NCI-H1436 (cell line): ENCODE measurements at regions not wholly inside any gene's neighbourhood (a gene's known extent, or its start where the extent isn't known, plus 50 kb on each side); places are given as distances from the start of the nearest gene placed in this dataset.

ENCODE experiments used
- DNase-seq: peaks from one replicate; lab custom pipeline; 2025; lab: John Stamatoyannopoulos, UW

GRCh38 chr9:107721705-107722245 is 232.2 kb upstream of the KLF4 start:
- no peak for DNase-seq

DNA sequence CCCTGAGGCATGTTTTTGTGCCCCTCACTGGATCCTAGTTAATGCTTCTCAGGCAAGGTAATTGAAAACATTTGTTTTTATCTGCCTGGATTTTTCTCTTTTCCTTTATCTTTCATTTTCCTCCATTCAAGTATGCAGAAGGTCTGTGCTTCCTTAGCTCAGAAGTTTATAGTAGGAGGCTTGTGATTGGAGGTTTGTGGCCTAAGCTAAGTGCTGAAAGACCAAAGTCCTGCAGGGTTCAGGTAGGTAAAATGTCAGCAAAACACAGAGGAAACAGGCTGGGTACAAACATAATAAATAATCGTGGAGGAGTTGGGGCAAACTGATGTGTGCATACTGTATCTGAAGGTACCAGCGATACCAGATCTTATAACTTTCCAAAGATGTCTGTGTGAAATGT is 230.9 kb upstream of the KLF4 start:
- no peak for DNase-seq

DNA sequence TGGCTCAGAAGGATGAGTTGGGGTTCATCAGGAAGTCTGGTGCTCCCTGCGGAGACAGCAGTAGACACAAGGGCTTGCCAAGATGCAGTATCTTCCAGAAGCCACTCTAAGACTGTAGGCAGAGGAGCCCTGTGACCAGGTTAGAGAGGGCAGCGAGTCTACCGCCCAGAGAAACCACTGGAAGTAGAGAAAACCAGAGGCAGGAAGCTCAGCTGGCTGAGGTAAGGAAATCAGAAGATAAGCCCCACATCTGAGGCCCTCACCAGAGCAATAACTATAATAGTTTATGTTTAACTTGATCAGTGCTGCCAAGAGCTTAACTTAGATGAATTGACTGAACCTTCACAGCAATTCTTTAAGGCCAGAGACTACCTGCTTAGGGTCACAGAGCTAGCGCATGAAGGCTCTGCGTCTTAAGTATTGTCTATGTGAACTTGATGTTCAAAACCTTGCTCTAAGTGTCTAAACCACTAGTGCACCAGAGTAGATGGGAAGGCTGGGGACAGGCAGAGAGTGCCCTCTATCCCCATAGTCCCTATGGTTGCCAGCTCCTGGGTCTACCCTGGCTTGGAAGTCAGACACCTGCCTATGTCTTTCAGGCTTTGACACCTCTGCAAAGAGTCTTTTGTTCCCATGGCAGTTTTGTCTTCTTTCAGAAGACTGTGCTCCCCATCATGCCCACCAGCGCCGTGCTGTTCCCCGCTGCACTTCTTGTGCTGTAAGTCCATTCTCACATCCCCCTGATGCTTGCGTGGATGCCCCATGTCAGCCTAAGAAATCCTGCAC is 228.2 kb upstream of the KLF4 start:
- no peak for DNase-seq

GRCh38 chr9:107715740-107716139 is 226.2 kb upstream of the KLF4 start:
- DNase-seq: no peak

GRCh38 chr9:107713470-107713869 is 223.9 kb upstream of the KLF4 start:
- no peak for DNase-seq

DNA sequence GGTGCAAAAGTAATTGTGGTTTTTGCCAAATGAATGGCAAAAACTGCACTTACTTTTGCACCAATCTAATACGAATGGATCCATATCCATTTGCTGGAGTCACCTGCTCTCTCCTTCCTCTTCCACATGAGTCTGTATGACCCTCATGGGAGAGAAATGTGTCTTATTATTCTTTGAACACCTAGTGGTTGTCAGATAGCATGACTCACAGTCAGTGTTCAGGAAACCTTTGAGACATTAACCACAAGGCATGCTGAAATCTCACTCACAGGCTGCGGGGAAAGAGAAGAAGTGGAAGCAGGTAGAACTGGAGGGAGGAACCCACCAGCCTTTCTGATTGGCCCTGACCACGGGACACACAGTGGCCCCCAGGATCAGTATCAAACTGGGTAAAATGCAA is 222.8 kb upstream of the KLF4 start:
- DNase-seq: no peak

GRCh38 chr9:107711542-107711941 is 222.0 kb upstream of the KLF4 start:
- DNase-seq: no peak

GRCh38 chr9:107710953-107711352 is 221.4 kb upstream of the KLF4 start:
- no peak for DNase-seq

GRCh38 chr9:107710546-107710945 is 221.0 kb upstream of the KLF4 start:
- no peak for DNase-seq

- no peak for DNase-seq
Observed at GRCh38 chr9:107708791-107709190, 219.2 kb upstream of the KLF4 start.

DNA sequence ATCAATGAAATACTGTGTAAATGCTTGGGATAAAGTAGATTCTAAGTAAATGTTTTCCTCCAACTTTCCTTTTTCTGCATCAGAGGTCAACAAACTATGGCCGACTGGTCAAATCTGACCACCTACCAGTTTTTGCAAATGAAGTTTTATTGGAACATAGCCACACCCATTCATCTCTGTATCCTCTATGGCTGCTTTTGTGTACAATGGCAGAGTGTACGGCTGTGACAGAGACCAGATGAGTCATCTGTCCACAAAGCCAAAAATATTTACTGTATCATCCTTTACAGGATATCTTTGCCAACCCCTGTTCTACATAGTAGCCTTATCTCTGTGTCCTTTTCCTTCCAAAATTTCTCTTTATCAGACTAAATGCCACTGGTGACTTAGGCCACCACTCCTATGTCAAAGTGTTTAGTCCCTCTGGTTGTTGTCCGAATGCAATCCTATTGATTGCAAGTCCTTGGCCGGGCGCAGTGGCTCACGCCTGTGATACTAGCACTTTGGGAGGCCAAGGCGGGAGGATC is 218.4 kb upstream of the KLF4 start:
- DNase-seq: no peak

DNA sequence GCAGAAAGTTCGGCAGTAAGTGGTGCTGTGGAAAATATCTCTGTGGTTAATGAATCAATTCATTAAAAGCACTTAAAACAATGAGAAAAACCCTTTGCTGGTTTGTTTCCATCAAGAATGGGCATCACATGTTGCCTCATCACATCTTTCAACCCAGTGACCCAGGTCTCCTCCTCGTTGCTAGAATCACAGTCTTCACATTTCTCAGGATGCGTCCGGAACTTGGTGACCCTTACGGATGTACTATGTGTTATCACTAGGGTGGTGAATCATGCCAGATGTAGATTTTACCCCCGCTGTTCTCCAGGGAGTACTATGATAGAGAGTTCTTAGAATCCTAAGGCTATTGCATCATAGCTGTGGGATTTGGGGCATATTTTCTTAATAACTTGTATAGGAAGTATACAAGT is 217.9 kb upstream of the KLF4 start:
- no peak for DNase-seq

GRCh38 chr9:107706701-107707427 is 217.3 kb upstream of the KLF4 start:
- no peak for DNase-seq

DNA sequence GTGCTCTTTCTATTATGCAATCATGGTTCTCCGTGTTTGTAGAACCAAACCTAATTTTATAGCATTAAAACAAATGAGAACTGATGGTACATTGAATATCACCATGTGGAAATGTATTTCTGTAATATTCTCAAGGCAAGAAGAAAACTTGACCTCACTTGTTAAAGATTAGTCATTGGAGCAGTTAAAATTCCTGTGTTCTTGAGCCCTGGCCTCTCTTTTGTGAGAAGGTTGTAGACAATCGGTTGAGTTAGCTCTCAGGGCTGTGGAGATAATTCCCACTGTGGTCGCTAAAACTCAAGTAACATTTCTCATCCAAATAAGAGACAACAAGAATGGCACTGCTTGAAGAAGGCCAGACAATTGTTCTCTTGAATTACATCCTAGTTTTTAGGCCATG is 216.0 kb upstream of the KLF4 start:
- DNase-seq: no peak

DNA sequence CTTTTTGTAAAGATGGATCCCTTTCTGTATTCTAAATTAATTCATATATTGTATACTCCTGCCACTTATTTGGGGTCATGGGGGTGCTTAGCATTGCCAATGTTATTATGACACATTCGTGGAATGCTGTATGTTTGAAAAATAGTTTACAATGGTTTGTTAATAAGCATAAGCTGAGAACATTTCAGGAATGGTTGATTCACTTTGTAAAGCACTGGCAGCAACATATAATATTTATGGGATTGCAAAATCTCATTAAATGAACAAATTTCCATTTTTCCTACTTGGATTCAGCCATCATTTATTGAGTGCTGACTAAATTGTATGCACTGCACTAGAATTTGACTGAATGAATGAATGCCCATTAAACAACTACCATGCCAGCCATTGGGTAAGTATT is 215.2 kb upstream of the KLF4 start:
- DNase-seq: no peak

GRCh38 chr9:107703651-107704050 is 214.1 kb upstream of the KLF4 start:
- no peak for DNase-seq

DNA sequence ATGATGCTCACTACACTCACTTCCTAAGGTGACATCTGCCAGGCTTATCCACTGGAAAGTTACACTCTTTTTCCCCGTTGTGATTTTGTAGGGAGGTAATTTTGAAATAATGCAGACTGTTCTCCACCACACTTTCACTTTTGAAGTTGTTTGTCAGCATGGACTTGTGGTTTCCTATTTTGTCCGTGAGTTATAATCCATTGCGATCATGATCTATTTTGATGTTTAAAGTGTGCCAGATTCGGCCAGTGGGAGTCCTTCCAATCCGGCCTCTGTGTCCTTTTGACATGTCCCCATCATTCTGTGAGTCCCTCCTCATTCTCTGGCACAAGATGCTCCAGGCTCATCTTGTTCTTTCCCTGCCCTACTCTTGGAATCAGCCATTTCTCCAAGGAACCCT is 211.3 kb upstream of the KLF4 start:
- DNase-seq: no peak

GRCh38 chr9:107699231-107699630 is 209.7 kb upstream of the KLF4 start:
- DNase-seq: no peak

- no peak for DNase-seq
Observed at GRCh38 chr9:107698779-107699178, 209.2 kb upstream of the KLF4 start.

GRCh38 chr9:107696302-107696701 is 206.7 kb upstream of the KLF4 start:
- no peak for DNase-seq

DNA sequence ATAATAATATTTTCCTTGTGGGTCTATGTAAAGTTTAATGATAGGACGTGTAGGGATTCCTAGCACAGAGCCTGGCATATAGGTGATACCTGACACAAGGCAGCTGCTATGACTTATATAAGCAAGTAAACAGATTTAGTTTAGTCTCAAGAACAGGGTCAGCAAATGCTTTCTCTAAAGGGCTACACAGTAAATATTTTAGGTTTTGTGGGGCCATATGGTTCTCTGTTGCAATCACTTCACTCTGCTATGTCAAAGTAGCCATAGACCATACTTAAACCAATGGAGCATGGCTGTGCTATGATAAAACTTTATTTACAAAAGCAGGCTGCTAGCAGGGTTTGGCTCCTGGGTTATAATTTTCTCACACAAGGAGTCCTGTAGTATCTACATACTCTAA is 204.8 kb upstream of the KLF4 start:
- no peak for DNase-seq

- DNase-seq: no peak
Observed at GRCh38 chr9:107693625-107694326, 204.2 kb upstream of the KLF4 start.

DNA sequence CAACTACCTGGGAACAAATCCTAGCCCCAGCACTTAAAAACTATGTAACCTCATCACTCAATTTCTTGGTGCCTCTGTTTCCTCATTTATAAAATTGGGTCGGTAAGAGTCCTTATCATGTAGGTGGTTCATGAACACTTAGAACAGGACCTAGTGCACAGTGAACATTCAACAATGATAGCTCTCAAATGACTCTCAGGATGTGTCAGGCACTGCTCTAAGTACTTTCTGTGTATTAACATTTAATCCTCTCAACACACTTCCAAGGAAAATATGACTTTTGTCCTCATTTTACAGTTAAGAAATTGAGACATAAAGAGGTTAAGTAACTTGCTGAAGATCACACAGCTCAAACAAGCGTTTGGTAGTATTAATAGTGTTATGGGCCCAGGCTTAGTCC is 202.1 kb upstream of the KLF4 start:
- no peak for DNase-seq
